Loucy (cell line): ENCODE measurements at regions not wholly inside any gene's neighbourhood (a gene's known extent, or its start where the extent isn't known, plus 50 kb on each side); places are given as distances from the start of the nearest gene placed in this dataset.

Experiments
- H2AFZ ChIP-seq: fragments of 200-600 bp; sonication (generic); 2 replicates; pipeline ENCODE4 v1.6.0; 2016; ENCODE audit warnings: antibody characterized with exemption, mild to moderate bottlenecking, low read length, moderate library complexity
- H3F3A ChIP-seq: fragments of 200-600 bp; 2 replicates; pipeline ENCODE4 v1.6.0; 2016; ENCODE audit warnings: antibody characterized with exemption, low read depth, mild to moderate bottlenecking
- H3K27me3 ChIP-seq: fragments of 200-600 bp; sonication (generic); 2 replicates; pipeline ENCODE4 v1.6.1; 2014; ENCODE audit warnings: low read length, mild to moderate bottlenecking; ENCODE audit not compliant: insufficient read depth, poor library complexity, severe bottlenecking
- H3K36me3 ChIP-seq: fragments of 200-600 bp; sonication (generic); 2 replicates; pipeline ENCODE4 v1.6.1; 2016; ENCODE audit warnings: low read length; ENCODE audit not compliant: insufficient read depth
- H3K4me1 ChIP-seq: fragments of 200-600 bp; sonication (generic); 2 replicates; pipeline ENCODE4 v1.5.1; 2014; ENCODE audit warnings: low read length, mild to moderate bottlenecking; ENCODE audit not compliant: insufficient read depth, poor library complexity, severe bottlenecking
- H3K4me2 ChIP-seq: fragments of 200-600 bp; sonication (generic); 2 replicates; pipeline ENCODE4 v1.6.0; 2014; ENCODE audit warnings: antibody characterized with exemption, low read length, low read depth, mild to moderate bottlenecking; ENCODE audit not compliant: poor library complexity, severe bottlenecking
- H3K4me3 ChIP-seq: fragments of 200-600 bp; sonication (generic); 2 replicates; pipeline ENCODE4 v1.5.1; 2014; ENCODE audit warnings: low read length, mild to moderate bottlenecking, mixed read lengths; ENCODE audit not compliant: poor library complexity, severe bottlenecking
- H3K79me2 ChIP-seq: fragments of 200-600 bp; sonication (generic); 2 replicates; pipeline ENCODE4 v1.6.1; 2014; ENCODE audit warnings: low read length; ENCODE audit not compliant: insufficient read depth
- H3K9ac ChIP-seq: fragments of 200-600 bp; sonication (generic); 2 replicates; pipeline ENCODE4 v1.6.0; 2014; ENCODE audit warnings: mild to moderate bottlenecking, low read depth, low read length, moderate library complexity; ENCODE audit not compliant: poor library complexity, severe bottlenecking
- H3K9me2 ChIP-seq: fragments of 200-600 bp; sonication (generic); replicated peaks from 2 replicates; pipeline ENCODE4 v1.6.1; 2016; ENCODE audit warnings: low read depth, low read length, mixed read lengths
- H3K9me3 ChIP-seq: fragments of 200-600 bp; sonication (generic); 2 replicates; pipeline ENCODE4 v1.6.1; 2014; ENCODE audit warnings: mild to moderate bottlenecking, antibody characterized with exemption, low read length, low read depth; ENCODE audit not compliant: insufficient read depth
- H4K20me1 ChIP-seq: fragments of 200-600 bp; sonication (generic); 2 replicates; pipeline ENCODE4 v1.6.0; 2014; ENCODE audit warnings: antibody characterized with exemption, low read length, mild to moderate bottlenecking; ENCODE audit not compliant: insufficient read depth, poor library complexity, severe bottlenecking
- EZH2phosphoT487 ChIP-seq: fragments of 200-600 bp; IDR thresholded peaks from 2 replicates; pipeline ENCODE4 v1.6.1; 2018; ENCODE audit warnings: antibody characterized with exemption, mild to moderate bottlenecking, moderate library complexity, borderline replicate concordance
- TF ChIP-seq, protein P1 (sequence below): fragments of 200-600 bp; sonication (generic); conservative IDR thresholded peaks from 2 replicates; pipeline ENCODE4 v1.5.1; 2014; ENCODE audit warnings: mild to moderate bottlenecking, antibody characterized with exemption, low read length

DNA sequence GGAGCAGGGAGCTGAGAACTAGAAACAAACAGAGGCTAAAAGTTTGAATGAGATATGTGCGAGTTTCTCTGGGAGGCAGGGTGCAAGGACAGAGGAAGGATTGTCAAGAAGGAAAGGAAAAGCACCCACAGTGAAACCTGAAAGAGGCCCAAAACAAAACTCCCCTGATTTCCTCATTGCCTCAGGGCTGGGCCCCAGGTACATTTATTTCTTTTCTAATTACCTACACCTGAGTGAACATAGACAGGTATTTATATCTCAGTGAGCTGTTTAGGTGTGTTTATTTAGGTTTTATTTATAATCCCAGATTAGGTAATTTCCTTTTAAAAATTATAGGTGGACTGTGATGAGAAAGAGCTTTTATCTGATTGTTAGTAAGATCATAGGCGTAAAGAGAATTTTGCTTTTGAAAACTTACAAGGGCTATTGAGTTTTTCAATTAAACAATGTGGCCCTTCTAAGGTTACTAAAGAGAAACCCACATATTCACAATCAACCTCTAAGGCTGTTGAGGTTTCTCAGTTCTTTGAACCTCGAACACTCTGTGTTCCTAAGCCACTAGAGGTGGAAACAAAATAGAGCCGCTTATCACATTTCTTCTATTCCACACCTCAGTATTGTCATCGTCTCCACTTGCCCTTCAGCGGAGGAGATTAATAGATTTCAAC is 344.8 kb downstream of the ZNF608 start:
- no peaks in the 10 kb centered on the region for H3K9me3 ChIP-seq
- H3F3A ChIP-seq, result no peaks in the 10 kb centered on the region
- peaks cover 4% of the 10 kb centered on the region for H3K4me1 ChIP-seq
- TF ChIP-seq EZH2phosphoT487, result no peak
- TF ChIP-seq, protein P1, sequence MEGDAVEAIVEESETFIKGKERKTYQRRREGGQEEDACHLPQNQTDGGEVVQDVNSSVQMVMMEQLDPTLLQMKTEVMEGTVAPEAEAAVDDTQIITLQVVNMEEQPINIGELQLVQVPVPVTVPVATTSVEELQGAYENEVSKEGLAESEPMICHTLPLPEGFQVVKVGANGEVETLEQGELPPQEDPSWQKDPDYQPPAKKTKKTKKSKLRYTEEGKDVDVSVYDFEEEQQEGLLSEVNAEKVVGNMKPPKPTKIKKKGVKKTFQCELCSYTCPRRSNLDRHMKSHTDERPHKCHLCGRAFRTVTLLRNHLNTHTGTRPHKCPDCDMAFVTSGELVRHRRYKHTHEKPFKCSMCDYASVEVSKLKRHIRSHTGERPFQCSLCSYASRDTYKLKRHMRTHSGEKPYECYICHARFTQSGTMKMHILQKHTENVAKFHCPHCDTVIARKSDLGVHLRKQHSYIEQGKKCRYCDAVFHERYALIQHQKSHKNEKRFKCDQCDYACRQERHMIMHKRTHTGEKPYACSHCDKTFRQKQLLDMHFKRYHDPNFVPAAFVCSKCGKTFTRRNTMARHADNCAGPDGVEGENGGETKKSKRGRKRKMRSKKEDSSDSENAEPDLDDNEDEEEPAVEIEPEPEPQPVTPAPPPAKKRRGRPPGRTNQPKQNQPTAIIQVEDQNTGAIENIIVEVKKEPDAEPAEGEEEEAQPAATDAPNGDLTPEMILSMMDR, result no peak
- no peak overlapping the region for H2AFZ ChIP-seq
- no peak overlapping the region for H3K4me2 ChIP-seq
- H3K79me2 ChIP-seq, result no peaks in the 10 kb centered on the region
- H3K4me3 ChIP-seq, result no peak overlapping the region
- no peaks in the 10 kb centered on the region for H3K27me3 ChIP-seq
- H3K9ac ChIP-seq, result no peak overlapping the region
- no peaks in the 10 kb centered on the region for H4K20me1 ChIP-seq
- H3K36me3 ChIP-seq, result no peaks in the 10 kb centered on the region
- H3K9me2 ChIP-seq, result no peaks in the 10 kb centered on the region

DNA sequence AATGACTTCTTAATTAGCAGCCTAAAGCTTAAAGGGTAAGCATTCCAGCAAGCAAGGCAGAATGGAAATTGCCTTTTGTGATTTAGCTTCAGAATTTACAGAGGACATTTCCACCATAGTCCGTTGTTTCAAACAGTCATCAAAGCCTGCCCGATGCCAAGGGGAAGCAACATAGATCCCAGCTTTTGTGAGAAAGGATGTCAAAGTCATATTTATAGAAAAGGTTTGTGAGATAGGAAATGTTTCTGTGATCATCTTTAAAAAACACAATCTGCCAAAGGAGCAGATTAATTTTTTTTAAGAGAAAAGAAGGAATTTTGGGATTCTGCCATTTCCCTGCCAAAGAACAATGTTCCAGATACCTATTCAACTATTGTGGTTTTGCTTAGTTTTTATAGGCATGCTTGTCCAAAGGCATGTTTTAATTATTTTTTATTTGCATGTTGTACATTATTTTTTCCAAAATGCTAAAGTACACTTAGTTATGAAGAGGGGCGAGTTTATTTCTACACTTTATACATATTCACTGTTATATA is 346.9 kb downstream of the ZNF608 start:
- H3K36me3 ChIP-seq, result no peaks in the 10 kb centered on the region
- H3K4me1 ChIP-seq, result no peaks in the 10 kb centered on the region
- no peaks in the 10 kb centered on the region for H3K9me3 ChIP-seq
- TF ChIP-seq, protein P1, result no peak
- no peak for TF ChIP-seq EZH2phosphoT487
- H4K20me1 ChIP-seq, result no peaks in the 10 kb centered on the region
- no peaks in the 10 kb centered on the region for H3K9me2 ChIP-seq
- no peak overlapping the region for H2AFZ ChIP-seq
- no peaks in the 10 kb centered on the region for H3F3A ChIP-seq
- no peak overlapping the region for H3K4me3 ChIP-seq
- no peaks in the 10 kb centered on the region for H3K79me2 ChIP-seq
- H3K9ac ChIP-seq, result no peak overlapping the region
- H3K27me3 ChIP-seq, result no peaks in the 10 kb centered on the region
- H3K4me2 ChIP-seq, result no peak overlapping the region

DNA sequence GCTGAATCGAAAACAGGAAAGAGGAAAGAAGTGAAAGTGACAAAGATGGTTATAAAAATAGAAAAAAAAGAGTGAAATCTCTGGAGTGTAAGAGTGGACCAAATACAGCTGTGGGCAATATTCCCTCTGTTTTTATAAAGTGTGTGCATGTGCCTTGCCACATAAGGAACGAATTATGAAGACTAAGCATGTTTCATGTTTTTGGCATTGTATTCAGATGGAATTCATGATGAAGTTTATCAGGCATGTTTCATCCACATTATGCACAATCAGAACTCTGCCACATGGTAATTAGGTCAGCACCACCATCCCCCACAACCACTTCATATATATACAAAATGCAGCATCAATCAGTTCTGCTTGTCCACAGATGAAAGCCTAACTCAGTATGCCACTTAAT is 348.0 kb downstream of the ZNF608 start:
- no peak overlapping the region for H2AFZ ChIP-seq
- no peaks in the 10 kb centered on the region for H3K9me3 ChIP-seq
- H3F3A ChIP-seq, result no peaks in the 10 kb centered on the region
- H3K79me2 ChIP-seq, result no peaks in the 10 kb centered on the region
- H3K9ac ChIP-seq, result no peak overlapping the region
- no peaks in the 10 kb centered on the region for H3K4me1 ChIP-seq
- no peaks in the 10 kb centered on the region for H3K9me2 ChIP-seq
- no peaks in the 10 kb centered on the region for H4K20me1 ChIP-seq
- no peak overlapping the region for H3K4me2 ChIP-seq
- no peaks in the 10 kb centered on the region for H3K36me3 ChIP-seq
- TF ChIP-seq, protein P1, result no peak
- TF ChIP-seq EZH2phosphoT487, result no peak
- no peak overlapping the region for H3K4me3 ChIP-seq
- H3K27me3 ChIP-seq, result no peaks in the 10 kb centered on the region
